ENCODE measurements at regions not wholly inside any gene's neighbourhood (a gene's known extent, or its start where the extent isn't known, plus 50 kb on each side); places are given as distances from the start of the nearest gene placed in this dataset.

DNA sequence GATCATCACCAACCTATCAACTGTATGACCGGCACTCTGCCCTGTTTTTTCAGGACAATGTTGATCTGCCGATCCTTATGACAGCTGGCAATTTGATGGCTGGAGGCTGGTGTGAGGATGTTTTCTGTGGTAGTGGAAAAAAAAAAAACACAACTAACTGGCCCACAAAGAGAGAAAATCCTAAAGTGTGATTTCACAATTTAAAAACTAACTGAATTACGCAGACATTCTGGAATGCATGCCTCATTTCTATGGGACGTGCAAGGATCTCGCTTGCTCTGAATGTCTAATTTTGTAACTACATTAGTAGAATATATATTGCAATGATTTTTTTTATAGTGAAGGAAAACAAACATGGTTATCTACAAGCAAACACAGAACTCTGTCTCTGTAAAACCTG is 590.5 kb downstream of the ETS1 start:
- H3K36me3 ChIP-seq (ENCODE audit: insufficient read depth, low read length), result no peaks in the 10 kb centered on the region
- no peaks in the 10 kb centered on the region for H4K20me1 ChIP-seq (ENCODE audit: insufficient read depth, low read length)
- H3K79me2 ChIP-seq (ENCODE audit: insufficient read depth, low read depth, low read length), result no peaks in the 10 kb centered on the region
- no peak overlapping the region for H3K27ac ChIP-seq (ENCODE audit: low read depth, low read length, poor library complexity, severe bottlenecking)
- H3K4me1 ChIP-seq (ENCODE audit: insufficient read depth, low read length, poor library complexity, severe bottlenecking), result no peaks in the 10 kb centered on the region
- H2AFZ ChIP-seq (ENCODE audit: low read length), result no peak overlapping the region
- H3K4me3 ChIP-seq (ENCODE audit: low read depth, low read length, poor library complexity, severe bottlenecking), result no peak overlapping the region
- BruUV-seq (replicated peaks), result no TSS peak
- intact Hi-C loops (cut with micrococcal nuclease; ENCODE audit: unreplicated experiment), result no loop called here
- ChIA-PET CTCF (ENCODE audit: unreplicated experiment) (no interaction called here), POLR2A (interaction anchor here (0.7 kb wide), 1 partner anchor 1314 kb away, joined by 6 read pairs; no protein-coding TSS in a partner anchor)
- TF ChIP-seq EZH2phosphoT487 (IDR thresholded peaks at IDR 0.05; ENCODE audit: borderline replicate concordance, low read depth, low read length) (no peak), CTCF (conservative IDR thresholded peaks at IDR 0.05; ENCODE audit: low read length) (no peak)
- no peaks in the 10 kb centered on the region for H3K9me3 ChIP-seq (ENCODE audit: low read length)
- no peak overlapping the region for H3K4me2 ChIP-seq (ENCODE audit: low read length)
- DNase-seq (ENCODE audit: low spot score), result no peak
- H3K9me2 ChIP-seq (ENCODE audit: insufficient read depth, low read length), result no peaks in the 10 kb centered on the region

DNA sequence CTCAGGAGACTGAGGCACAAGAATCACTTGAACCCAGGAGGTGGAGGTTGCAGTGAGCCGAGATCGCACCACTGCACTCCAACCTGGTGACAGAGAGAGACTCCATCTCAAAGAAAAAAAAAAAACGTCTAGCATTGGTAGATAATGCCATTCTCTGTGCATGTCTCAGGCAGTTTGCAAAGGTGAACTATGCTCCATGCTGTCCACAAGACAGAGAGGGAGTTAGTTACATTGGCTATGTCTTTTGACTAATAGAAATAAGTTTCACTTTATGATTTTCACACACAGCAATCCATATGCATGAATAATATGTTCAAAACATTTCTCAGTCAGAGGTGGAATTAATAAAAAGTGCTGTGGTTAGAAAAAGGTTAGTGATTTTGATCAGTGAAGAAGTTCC is 591.4 kb downstream of the ETS1 start:
- H3K4me3 ChIP-seq (ENCODE audit: low read depth, low read length, poor library complexity, severe bottlenecking), result no peak overlapping the region
- H4K20me1 ChIP-seq (ENCODE audit: insufficient read depth, low read length), result no peaks in the 10 kb centered on the region
- H3K4me2 ChIP-seq (ENCODE audit: low read length), result no peak overlapping the region
- BruUV-seq (replicated peaks), result no TSS peak
- H3K79me2 ChIP-seq (ENCODE audit: insufficient read depth, low read depth, low read length), result no peaks in the 10 kb centered on the region
- no peaks in the 10 kb centered on the region for H3K9me3 ChIP-seq (ENCODE audit: low read length)
- no peaks in the 10 kb centered on the region for H3K4me1 ChIP-seq (ENCODE audit: insufficient read depth, low read length, poor library complexity, severe bottlenecking)
- no peaks in the 10 kb centered on the region for H3K9me2 ChIP-seq (ENCODE audit: insufficient read depth, low read length)
- TF ChIP-seq CTCF (conservative IDR thresholded peaks at IDR 0.05; ENCODE audit: low read length) (no peak), EZH2phosphoT487 (IDR thresholded peaks at IDR 0.05; ENCODE audit: borderline replicate concordance, low read depth, low read length) (no peak)
- H3K36me3 ChIP-seq (ENCODE audit: insufficient read depth, low read length), result no peaks in the 10 kb centered on the region
- H3K27ac ChIP-seq (ENCODE audit: low read depth, low read length, poor library complexity, severe bottlenecking), result no peak overlapping the region
- ChIA-PET CTCF (ENCODE audit: unreplicated experiment) (no interaction called here), POLR2A (no interaction called here)
- intact Hi-C loops (cut with micrococcal nuclease; ENCODE audit: unreplicated experiment), result no loop called here
- no peak overlapping the region for H2AFZ ChIP-seq (ENCODE audit: low read length)
- no peak for DNase-seq (ENCODE audit: low spot score)

DNA sequence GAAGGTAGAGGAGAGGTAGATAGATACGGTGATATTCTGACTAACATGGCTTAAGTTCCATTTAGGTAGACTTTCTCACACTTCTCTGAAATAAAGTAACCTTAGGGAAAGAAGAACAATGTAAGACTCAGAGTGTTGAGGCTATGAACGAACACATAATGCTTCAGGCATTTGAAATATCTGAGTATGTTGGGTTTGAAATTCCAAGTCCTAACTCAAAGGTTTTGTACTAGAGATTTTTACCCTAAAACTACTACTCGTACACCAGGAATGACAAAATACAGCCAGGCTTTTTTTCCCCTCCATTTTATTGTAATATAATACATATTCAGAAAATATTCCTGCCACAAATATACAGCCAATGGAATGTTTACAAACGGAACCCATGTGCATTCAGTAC is 592.6 kb downstream of the ETS1 start:
- Histone ChIP-seq H3K79me2 (ENCODE audit: insufficient read depth, low read depth, low read length) (no peaks in the 10 kb centered on the region), H2AFZ (ENCODE audit: low read length) (no peak overlapping the region), H4K20me1 (ENCODE audit: insufficient read depth, low read length) (no peaks in the 10 kb centered on the region), H3K4me2 (ENCODE audit: low read length) (no peak overlapping the region), H3K4me1 (ENCODE audit: insufficient read depth, low read length, poor library complexity, severe bottlenecking) (no peaks in the 10 kb centered on the region), H3K36me3 (ENCODE audit: insufficient read depth, low read length) (no peaks in the 10 kb centered on the region), H3K9me3 (ENCODE audit: low read length) (no peaks in the 10 kb centered on the region), H3K9me2 (ENCODE audit: insufficient read depth, low read length) (no peaks in the 10 kb centered on the region), H3K4me3 (ENCODE audit: low read depth, low read length, poor library complexity, severe bottlenecking) (no peak overlapping the region), H3K27ac (ENCODE audit: low read depth, low read length, poor library complexity, severe bottlenecking) (no peak overlapping the region)
- POLR2A ChIA-PET, result no interaction called here
- CTCF ChIA-PET (ENCODE audit: unreplicated experiment), result interaction anchor here (0.6 kb wide), 1 partner anchor 1392 kb away, joined by 3 read pairs; no protein-coding TSS in a partner anchor
- TF ChIP-seq CTCF (conservative IDR thresholded peaks at IDR 0.05; ENCODE audit: low read length), result no peak
- TF ChIP-seq EZH2phosphoT487 (IDR thresholded peaks at IDR 0.05; ENCODE audit: borderline replicate concordance, low read depth, low read length), result no peak
- DNase-seq (ENCODE audit: low spot score), result no peak
- intact Hi-C loops (cut with micrococcal nuclease; ENCODE audit: unreplicated experiment), result no loop called here
- no TSS peak for BruUV-seq (replicated peaks)
